ENCODE measurements at regions not wholly inside any gene's neighbourhood (a gene's known extent, or its start where the extent isn't known, plus 50 kb on each side); places are given as distances from the start of the nearest gene placed in this dataset.

DNA sequence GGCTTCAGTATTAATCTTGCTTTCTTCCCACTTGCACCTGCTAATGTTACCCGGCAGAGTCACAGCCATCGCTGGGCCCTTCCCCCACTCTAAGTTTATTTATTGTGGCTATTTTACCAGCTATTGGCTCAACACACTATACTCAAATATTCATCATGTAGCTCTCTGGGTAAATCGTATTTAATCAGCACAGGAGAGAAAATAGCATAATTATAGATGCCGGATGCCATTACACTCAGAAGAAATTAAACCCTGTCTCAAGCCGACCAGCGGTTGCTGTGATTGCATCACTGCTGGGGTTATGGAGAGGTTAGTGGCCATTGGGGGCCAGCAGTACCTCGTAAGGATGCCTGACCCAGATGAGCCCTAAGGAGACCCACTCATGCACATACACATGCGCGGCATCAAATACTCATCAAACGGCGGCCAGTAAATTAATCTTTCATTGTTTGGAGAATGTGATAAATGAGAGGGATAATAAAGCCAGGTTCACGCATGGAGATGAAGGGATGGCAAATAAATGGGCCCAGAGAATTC lies 269.5 kb upstream of the ZFHX3 start:
- no peak for TF ChIP-seq ZFP3 (CRISPR knock-in tag; IDR thresholded peaks at IDR 0.05)
- no peak for TF ChIP-seq CSDC2 (CRISPR knock-in tag; IDR thresholded peaks at IDR 0.05)
- no peak for TF ChIP-seq PPARA (CRISPR knock-in tag; IDR thresholded peaks at IDR 0.05; ENCODE audit: borderline replicate concordance)
- no peak for TF ChIP-seq ESRRG (CRISPR knock-in tag; IDR thresholded peaks at IDR 0.05)
- TF ChIP-seq RARB (CRISPR knock-in tag; IDR thresholded peaks at IDR 0.05), result no peak
- no peak for TF ChIP-seq GLIS3 (CRISPR knock-in tag; IDR thresholded peaks at IDR 0.05)

DNA sequence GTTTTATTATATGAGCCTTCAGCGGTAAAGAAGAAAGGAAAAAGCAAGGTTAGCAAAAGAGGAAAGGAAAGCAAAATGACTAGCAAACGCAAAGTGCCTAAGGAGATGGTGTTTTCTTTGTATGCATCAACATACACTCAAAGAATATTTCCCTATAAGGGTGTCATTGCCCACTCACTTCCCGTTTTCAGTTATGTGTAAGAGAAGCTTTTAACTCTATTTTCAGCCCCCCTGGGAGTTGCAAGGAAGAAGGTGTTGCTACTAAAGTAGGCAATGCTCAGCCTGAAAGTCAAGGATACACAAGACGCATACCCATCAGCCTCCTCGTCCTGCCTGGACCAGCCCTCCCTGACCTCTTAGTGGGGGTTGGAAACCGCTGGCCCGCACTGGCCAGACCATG lies 267.7 kb upstream of the ZFHX3 start:
- no peak for ATAC-seq
- TF ChIP-seq ESRRG (CRISPR knock-in tag; IDR thresholded peaks at IDR 0.05) (no peak), ZFP30 (CRISPR knock-in tag; IDR thresholded peaks at IDR 0.05) (no peak), RARB (CRISPR knock-in tag; IDR thresholded peaks at IDR 0.05) (no peak), ISL1 (CRISPR knock-in tag; IDR thresholded peaks at IDR 0.05) (no peak), ZC3H10 (CRISPR knock-in tag; IDR thresholded peaks at IDR 0.05) (no peak), ARNTL (CRISPR knock-in tag; IDR thresholded peaks at IDR 0.05; ENCODE audit: borderline replicate concordance, low read depth) (no peak), TCF4 (CRISPR knock-in tag; IDR thresholded peaks at IDR 0.05; ENCODE audit: borderline replicate concordance) (no peak), OSR1 (CRISPR knock-in tag; IDR thresholded peaks at IDR 0.05) (no peak), BACH2 (CRISPR knock-in tag; IDR thresholded peaks at IDR 0.05; ENCODE audit: borderline replicate concordance) (no peak), ZNF565 (CRISPR knock-in tag; conservative IDR thresholded peaks at IDR 0.05; ENCODE audit: low read depth) (no peak)
- TF ChIP-seq, protein P1, sequence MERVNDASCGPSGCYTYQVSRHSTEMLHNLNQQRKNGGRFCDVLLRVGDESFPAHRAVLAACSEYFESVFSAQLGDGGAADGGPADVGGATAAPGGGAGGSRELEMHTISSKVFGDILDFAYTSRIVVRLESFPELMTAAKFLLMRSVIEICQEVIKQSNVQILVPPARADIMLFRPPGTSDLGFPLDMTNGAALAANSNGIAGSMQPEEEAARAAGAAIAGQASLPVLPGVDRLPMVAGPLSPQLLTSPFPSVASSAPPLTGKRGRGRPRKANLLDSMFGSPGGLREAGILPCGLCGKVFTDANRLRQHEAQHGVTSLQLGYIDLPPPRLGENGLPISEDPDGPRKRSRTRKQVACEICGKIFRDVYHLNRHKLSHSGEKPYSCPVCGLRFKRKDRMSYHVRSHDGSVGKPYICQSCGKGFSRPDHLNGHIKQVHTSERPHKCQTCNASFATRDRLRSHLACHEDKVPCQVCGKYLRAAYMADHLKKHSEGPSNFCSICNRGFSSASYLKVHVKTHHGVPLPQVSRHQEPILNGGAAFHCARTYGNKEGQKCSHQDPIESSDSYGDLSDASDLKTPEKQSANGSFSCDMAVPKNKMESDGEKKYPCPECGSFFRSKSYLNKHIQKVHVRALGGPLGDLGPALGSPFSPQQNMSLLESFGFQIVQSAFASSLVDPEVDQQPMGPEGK (CRISPR knock-in tag; IDR thresholded peaks at IDR 0.05; ENCODE audit: borderline replicate concordance), result no peak
- TF ChIP-seq, protein P2, sequence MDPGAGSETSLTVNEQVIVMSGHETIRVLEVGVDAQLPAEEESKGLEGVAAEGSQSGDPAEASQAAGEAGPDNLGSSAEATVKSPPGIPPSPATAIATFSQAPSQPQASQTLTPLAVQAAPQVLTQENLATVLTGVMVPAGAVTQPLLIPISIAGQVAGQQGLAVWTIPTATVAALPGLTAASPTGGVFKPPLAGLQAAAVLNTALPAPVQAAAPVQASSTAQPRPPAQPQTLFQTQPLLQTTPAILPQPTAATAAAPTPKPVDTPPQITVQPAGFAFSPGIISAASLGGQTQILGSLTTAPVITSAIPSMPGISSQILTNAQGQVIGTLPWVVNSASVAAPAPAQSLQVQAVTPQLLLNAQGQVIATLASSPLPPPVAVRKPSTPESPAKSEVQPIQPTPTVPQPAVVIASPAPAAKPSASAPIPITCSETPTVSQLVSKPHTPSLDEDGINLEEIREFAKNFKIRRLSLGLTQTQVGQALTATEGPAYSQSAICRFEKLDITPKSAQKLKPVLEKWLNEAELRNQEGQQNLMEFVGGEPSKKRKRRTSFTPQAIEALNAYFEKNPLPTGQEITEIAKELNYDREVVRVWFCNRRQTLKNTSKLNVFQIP (CRISPR knock-in tag; IDR thresholded peaks at IDR 0.05; ENCODE audit: borderline replicate concordance, low read depth), result no peak
- TF ChIP-seq, protein P3, sequence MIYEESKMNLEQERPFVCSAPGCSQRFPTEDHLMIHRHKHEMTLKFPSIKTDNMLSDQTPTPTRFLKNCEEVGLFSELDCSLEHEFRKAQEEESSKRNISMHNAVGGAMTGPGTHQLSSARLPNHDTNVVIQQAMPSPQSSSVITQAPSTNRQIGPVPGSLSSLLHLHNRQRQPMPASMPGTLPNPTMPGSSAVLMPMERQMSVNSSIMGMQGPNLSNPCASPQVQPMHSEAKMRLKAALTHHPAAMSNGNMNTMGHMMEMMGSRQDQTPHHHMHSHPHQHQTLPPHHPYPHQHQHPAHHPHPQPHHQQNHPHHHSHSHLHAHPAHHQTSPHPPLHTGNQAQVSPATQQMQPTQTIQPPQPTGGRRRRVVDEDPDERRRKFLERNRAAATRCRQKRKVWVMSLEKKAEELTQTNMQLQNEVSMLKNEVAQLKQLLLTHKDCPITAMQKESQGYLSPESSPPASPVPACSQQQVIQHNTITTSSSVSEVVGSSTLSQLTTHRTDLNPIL (CRISPR knock-in tag; IDR thresholded peaks at IDR 0.05; ENCODE audit: low read depth), result no peak
- TF ChIP-seq, protein P4, sequence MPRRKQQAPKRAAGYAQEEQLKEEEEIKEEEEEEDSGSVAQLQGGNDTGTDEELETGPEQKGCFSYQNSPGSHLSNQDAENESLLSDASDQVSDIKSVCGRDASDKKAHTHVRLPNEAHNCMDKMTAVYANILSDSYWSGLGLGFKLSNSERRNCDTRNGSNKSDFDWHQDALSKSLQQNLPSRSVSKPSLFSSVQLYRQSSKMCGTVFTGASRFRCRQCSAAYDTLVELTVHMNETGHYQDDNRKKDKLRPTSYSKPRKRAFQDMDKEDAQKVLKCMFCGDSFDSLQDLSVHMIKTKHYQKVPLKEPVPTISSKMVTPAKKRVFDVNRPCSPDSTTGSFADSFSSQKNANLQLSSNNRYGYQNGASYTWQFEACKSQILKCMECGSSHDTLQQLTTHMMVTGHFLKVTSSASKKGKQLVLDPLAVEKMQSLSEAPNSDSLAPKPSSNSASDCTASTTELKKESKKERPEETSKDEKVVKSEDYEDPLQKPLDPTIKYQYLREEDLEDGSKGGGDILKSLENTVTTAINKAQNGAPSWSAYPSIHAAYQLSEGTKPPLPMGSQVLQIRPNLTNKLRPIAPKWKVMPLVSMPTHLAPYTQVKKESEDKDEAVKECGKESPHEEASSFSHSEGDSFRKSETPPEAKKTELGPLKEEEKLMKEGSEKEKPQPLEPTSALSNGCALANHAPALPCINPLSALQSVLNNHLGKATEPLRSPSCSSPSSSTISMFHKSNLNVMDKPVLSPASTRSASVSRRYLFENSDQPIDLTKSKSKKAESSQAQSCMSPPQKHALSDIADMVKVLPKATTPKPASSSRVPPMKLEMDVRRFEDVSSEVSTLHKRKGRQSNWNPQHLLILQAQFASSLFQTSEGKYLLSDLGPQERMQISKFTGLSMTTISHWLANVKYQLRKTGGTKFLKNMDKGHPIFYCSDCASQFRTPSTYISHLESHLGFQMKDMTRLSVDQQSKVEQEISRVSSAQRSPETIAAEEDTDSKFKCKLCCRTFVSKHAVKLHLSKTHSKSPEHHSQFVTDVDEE (CRISPR knock-in tag; IDR thresholded peaks at IDR 0.05), result no peak

More for the DNA sequence above, 269.5 kb upstream of the ZFHX3 start:
- no peak for ATAC-seq

DNA sequence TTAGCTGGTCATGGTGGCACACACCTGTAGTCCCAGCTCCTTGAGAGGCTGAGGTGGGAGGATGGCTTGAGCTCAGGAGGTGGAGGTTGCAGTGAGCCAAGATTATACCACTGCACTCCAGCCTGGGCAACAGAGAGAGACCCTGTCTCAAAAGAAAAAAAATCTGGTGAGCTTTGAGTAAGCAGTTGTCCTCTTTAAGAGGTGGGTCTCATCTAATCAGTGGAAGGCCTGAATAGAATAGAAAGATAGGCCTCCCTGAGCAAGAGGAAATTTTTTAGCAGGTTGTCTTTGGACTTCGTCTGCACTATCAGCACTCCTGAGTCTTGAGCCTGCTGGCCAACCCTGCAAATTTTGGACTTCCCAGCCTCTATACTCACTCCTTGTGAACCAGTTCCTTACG lies 266.0 kb upstream of the ZFHX3 start:
- no peak for ATAC-seq
- no peak for TF ChIP-seq ZFP30 (CRISPR knock-in tag; IDR thresholded peaks at IDR 0.05)
- TF ChIP-seq, protein P4 (CRISPR knock-in tag; IDR thresholded peaks at IDR 0.05), result no peak
- TF ChIP-seq ZFP3 (CRISPR knock-in tag; IDR thresholded peaks at IDR 0.05), result no peak
- TF ChIP-seq CSDC2 (CRISPR knock-in tag; IDR thresholded peaks at IDR 0.05), result no peak
- no peak for TF ChIP-seq GLIS3 (CRISPR knock-in tag; IDR thresholded peaks at IDR 0.05)
- TF ChIP-seq ESRRG (CRISPR knock-in tag; IDR thresholded peaks at IDR 0.05), result no peak
- no peak for TF ChIP-seq OSR1 (CRISPR knock-in tag; IDR thresholded peaks at IDR 0.05)

Measured in SK-N-SH treated with all-trans-retinoic acid at 6 μM for 48 hours (cell line).